ENCODE measurements at regions not wholly inside any gene's neighbourhood (a gene's known extent, or its start where the extent isn't known, plus 50 kb on each side); places are given as distances from the start of the nearest gene placed in this dataset.

DNA sequence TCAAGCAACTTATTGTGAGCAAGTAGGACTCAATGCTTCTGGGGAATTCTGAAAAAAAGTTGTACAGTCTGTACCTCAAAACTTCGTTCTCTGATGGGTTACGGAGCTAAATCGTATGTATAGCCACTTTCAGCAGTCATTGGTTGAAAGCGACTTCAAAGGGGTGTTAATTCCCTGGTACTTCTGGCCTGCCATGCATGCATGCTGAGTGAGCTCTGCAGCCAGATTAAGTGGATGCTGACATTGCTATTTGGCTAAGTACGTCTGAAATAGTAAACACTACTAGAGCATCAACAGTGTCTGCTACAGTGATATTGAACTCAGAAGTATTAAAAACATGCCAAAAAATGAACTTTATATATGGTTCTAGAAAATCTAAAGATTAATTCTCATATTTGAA, 1183.1 kb upstream of the PCDH20 start:
- TF ChIP-seq, protein P1, sequence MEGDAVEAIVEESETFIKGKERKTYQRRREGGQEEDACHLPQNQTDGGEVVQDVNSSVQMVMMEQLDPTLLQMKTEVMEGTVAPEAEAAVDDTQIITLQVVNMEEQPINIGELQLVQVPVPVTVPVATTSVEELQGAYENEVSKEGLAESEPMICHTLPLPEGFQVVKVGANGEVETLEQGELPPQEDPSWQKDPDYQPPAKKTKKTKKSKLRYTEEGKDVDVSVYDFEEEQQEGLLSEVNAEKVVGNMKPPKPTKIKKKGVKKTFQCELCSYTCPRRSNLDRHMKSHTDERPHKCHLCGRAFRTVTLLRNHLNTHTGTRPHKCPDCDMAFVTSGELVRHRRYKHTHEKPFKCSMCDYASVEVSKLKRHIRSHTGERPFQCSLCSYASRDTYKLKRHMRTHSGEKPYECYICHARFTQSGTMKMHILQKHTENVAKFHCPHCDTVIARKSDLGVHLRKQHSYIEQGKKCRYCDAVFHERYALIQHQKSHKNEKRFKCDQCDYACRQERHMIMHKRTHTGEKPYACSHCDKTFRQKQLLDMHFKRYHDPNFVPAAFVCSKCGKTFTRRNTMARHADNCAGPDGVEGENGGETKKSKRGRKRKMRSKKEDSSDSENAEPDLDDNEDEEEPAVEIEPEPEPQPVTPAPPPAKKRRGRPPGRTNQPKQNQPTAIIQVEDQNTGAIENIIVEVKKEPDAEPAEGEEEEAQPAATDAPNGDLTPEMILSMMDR (IDR thresholded peaks at IDR 0.05), result no peak
- TF ChIP-seq ZFX (IDR thresholded peaks at IDR 0.05; ENCODE audit: borderline replicate concordance), result no peak

Data from 22Rv1 (cell line).